H1 (cell line): ENCODE measurements at regions not wholly inside any gene's neighbourhood (a gene's known extent, or its start where the extent isn't known, plus 50 kb on each side); places are given as distances from the start of the nearest gene placed in this dataset.

Source experiments
- ASH2L ChIP-seq: fragments of 200-600, 300-600 bp; sonication (generic); IDR thresholded peaks from one replicate; pipeline ENCODE4 v1.7.1; 2017; ENCODE audit warnings: low read length
- CHD2 ChIP-seq: IDR thresholded peaks from 2 replicates; pipeline ENCODE4 v1.6.1; 2012; ENCODE audit warnings: low read length, improper control_type of control experiment
- POU5F1 ChIP-seq: IDR thresholded peaks from 2 replicates; pipeline ENCODE4 v1.6.1; 2011; ENCODE audit warnings: low read depth, mild to moderate bottlenecking, low read length, moderate library complexity

DNA sequence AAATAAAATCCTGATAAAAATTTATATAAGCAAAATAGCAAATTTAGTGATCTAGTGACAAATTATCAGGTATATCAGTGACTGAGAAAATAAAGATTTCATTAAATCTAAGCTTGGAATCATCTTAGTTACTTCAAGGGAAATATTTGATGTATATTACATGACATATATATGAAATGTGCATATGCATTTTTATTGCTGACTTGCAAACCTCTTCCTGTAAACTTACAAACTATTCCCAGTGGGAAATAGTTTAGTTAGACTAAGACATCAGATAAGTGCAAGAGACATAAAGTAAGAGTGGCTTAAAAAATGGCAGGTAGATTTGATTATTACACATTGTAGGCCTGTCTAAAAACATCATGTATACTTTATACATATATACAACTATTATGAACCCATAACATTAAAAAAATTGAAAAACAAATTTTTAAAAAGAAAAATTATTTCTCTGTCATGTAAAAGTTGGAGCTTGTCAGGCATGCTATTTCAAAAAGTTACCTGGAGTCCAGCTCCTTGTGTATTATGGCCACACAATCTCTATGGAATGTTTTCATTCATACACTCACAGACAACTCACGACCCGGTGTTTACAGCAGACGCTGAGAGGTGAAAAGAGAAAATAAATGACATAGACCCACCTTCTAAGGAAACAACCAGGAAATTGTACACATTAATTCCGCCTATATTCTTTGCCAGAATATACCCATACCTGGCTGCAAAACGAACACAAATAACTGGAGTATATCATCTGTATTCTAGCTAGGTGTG is 724.5 kb downstream of the SLITRK6 start (continued):
- TF ChIP-seq CHD2: no peak
- no peak for TF ChIP-seq POU5F1
- no peak for TF ChIP-seq ASH2L
